HEK293 (cell line): ENCODE measurements at regions not wholly inside any gene's neighbourhood (a gene's known extent, or its start where the extent isn't known, plus 50 kb on each side); places are given as distances from the start of the nearest gene placed in this dataset.

Experiments used
- CTCF ChIP-seq: fragments of 450-650 bp; formaldehyde crosslinking; IDR thresholded peaks from 2 replicates; pipeline ENCODE4 v1.5.1; 2016; ENCODE audit warnings: missing biosample characterization, missing genetic modification characterization
- REST ChIP-seq: fragments of 450-650 bp; formaldehyde crosslinking; IDR thresholded peaks from 2 replicates; pipeline ENCODE4 v1.5.1; 2016; ENCODE audit warnings: missing biosample characterization, missing genetic modification characterization
- SP2 ChIP-seq: fragments of 450-650 bp; formaldehyde crosslinking; IDR thresholded peaks from 2 replicates; pipeline ENCODE4 v1.5.1; 2016; ENCODE audit warnings: missing biosample characterization, missing genetic modification characterization
- WT1 ChIP-seq: fragments of 450-650 bp; formaldehyde crosslinking; IDR thresholded peaks from 2 replicates; pipeline ENCODE4 v1.5.1; 2016; ENCODE audit warnings: missing biosample characterization, missing genetic modification characterization
- YY1 ChIP-seq: fragments of 450-650 bp; formaldehyde crosslinking; IDR thresholded peaks from 2 replicates; pipeline ENCODE4 v1.5.1; 2018; ENCODE audit warnings: missing biosample characterization, missing genetic modification characterization
- ZBTB20 ChIP-seq: fragments of 450-650 bp; formaldehyde crosslinking; IDR thresholded peaks from 2 replicates; pipeline ENCODE4 v1.5.1; 2016; ENCODE audit warnings: missing biosample characterization, missing genetic modification characterization
- ZNF335 ChIP-seq: fragments of 450-650 bp; formaldehyde crosslinking; conservative IDR thresholded peaks from 2 replicates; pipeline ENCODE4 v1.5.1; 2016; ENCODE audit warnings: missing biosample characterization, missing genetic modification characterization
- ZNF404 ChIP-seq: fragments of 450-650 bp; formaldehyde crosslinking; IDR thresholded peaks from 2 replicates; pipeline ENCODE4 v1.5.1; 2017; ENCODE audit warnings: missing biosample characterization, missing genetic modification characterization
- ZNF629 ChIP-seq: fragments of 450-650 bp; formaldehyde crosslinking; IDR thresholded peaks from 2 replicates; pipeline ENCODE4 v1.5.1; 2017; ENCODE audit warnings: missing biosample characterization, missing genetic modification characterization
- ZNF777 ChIP-seq: fragments of 450-650 bp; formaldehyde crosslinking; IDR thresholded peaks from 2 replicates; pipeline ENCODE4 v1.5.1; 2017; ENCODE audit warnings: missing biosample characterization, missing genetic modification characterization, borderline replicate concordance

- TF ChIP-seq CTCF (no peak), ZBTB20 (no peak), WT1 (tag by site-specific recombination) (no peak), REST (no peak), YY1 (tag by site-specific recombination) (no peak), ZNF629 (tag by site-specific recombination) (no peak), ZNF404 (no peak), ZNF335 (no peak), ZNF777 (tag by site-specific recombination) (no peak), SP2 (no peak)
Measured at GRCh38 chr1:189269011-189269410, 1208.7 kb downstream of the BRINP3 start.
